Gastroesophageal sphincter (tissue), 3 donors: ENCODE measurements at regions not wholly inside any gene's neighbourhood (a gene's known extent, or its start where the extent isn't known, plus 50 kb on each side); places are given as distances from the start of the nearest gene placed in this dataset.

Experiments used
- POLR2AphosphoS5 ChIP-seq: sonication (generic); formaldehyde crosslinking; IDR thresholded peaks from one replicate; pipeline ENCODE4 v1.6.1; 2017; ENCODE audit warnings: antibody characterized with exemption
- TF ChIP-seq, protein P1 (sequence below), 4 experiments: fragments of 200-600 bp in 2 of 4; fragments of 450-650 bp in 2 of 4; sonication (generic) in 1 of 4; IDR thresholded peaks; one replicate each; pipeline ENCODE4 v1.5.1; 2017 to 2019; ENCODE audit warnings: antibody characterized with exemption in 4 of 4, mild to moderate bottlenecking in 2 of 4, moderate library complexity in 2 of 4

DNA sequence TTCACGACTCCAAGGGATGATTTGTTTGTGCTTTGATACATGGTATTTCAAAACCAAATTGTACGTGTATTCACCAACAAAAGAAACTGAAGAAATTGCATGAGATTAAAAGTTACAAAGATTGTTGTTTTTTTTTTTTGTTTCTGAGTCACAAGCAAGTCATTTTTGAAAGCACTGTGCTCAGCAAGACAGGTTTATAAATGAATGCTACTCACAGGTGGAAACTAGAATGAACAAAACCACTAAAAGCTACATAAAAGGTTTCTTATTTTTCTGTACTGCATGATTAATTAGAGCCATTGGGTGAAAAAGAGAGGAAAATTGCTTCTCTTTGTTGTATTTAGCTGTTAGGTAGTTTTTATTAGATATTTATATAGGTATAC, 90.2 kb upstream of the RIPOR2 start:
- TF ChIP-seq POLR2AphosphoS5 = no peak
- TF ChIP-seq, protein P1, sequence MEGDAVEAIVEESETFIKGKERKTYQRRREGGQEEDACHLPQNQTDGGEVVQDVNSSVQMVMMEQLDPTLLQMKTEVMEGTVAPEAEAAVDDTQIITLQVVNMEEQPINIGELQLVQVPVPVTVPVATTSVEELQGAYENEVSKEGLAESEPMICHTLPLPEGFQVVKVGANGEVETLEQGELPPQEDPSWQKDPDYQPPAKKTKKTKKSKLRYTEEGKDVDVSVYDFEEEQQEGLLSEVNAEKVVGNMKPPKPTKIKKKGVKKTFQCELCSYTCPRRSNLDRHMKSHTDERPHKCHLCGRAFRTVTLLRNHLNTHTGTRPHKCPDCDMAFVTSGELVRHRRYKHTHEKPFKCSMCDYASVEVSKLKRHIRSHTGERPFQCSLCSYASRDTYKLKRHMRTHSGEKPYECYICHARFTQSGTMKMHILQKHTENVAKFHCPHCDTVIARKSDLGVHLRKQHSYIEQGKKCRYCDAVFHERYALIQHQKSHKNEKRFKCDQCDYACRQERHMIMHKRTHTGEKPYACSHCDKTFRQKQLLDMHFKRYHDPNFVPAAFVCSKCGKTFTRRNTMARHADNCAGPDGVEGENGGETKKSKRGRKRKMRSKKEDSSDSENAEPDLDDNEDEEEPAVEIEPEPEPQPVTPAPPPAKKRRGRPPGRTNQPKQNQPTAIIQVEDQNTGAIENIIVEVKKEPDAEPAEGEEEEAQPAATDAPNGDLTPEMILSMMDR (IDR thresholded peaks at IDR 0.05) = no peak
